T-cell (primary cell): ENCODE measurements at regions not wholly inside any gene's neighbourhood (a gene's known extent, or its start where the extent isn't known, plus 50 kb on each side); places are given as distances from the start of the nearest gene placed in this dataset.

Source experiments
- ATAC-seq, 4 experiments: fragments of 200-7000 bp in 3 of 4; fragments of 150-1000 bp in 1 of 4; cut with Tn5 transposase; replicated peaks in 1 of 4; 1 replicate in 3 of 4; 2 replicates in 1 of 4; pipeline ENCODE4 v1.10.0; 2021; ENCODE audit warnings: moderate library complexity in 3 of 4, mild to moderate bottlenecking in 2 of 4, moderate number of reproducible peaks in 1 of 4
- CTCF ChIA-PET, 2 donors: fragments of 300-600 bp; sonication (Branson Sonifier 250); formaldehyde crosslinking; loops; one replicate each; lab custom pipeline; 2022; ENCODE audit warnings: antibody characterized with exemption in 2 of 2; lab: Charles Lee
- POLR2A ChIA-PET, 2 donors: fragments of 300-600 bp; sonication (Branson Sonifier 250); formaldehyde crosslinking; loops; one replicate each; lab custom pipeline; 2022; ENCODE audit warnings: antibody characterized with exemption in 2 of 2; lab: Charles Lee
- DNase-seq, 35 experiments: peaks; one replicate each; pipeline versions ENCODE4 v3.0.0 to v3.0.0-alpha.2; 2013 to 2023
- H3K27ac ChIP-seq: one replicate; pipeline ENCODE4 v1.5.1; 2013; ENCODE audit warnings: low read length
- H3K27me3 ChIP-seq, 2 experiments: replicated peaks in 1 of 2; 1 replicate in 1 of 2; 2 replicates in 1 of 2; pipeline versions ENCODE4 v1.6.1 to v1.7.0; 2013; ENCODE audit warnings: low read length in 1 of 2, mixed read lengths in 1 of 2; ENCODE audit not compliant: control insufficient read depth in 2 of 2, insufficient read depth in 2 of 2; ENCODE audit errors: extremely low read depth in 1 of 2
- H3K36me3 ChIP-seq, 2 donors: 1 replicate in 1 of 2; 2 replicates in 1 of 2; pipeline versions ENCODE4 v1.6.1 to v1.7.0; 2013; ENCODE audit warnings: low read length in 1 of 2; ENCODE audit not compliant: control insufficient read depth in 2 of 2, insufficient read depth in 1 of 2; ENCODE audit errors: extremely low read depth in 1 of 2
- H3K4me1 ChIP-seq, 2 experiments: 1 replicate in 1 of 2; 2 replicates in 1 of 2; pipeline versions ENCODE4 v1.6.1 to v1.7.0; 2013; ENCODE audit warnings: low read length in 2 of 2, mixed read lengths in 1 of 2; ENCODE audit not compliant: insufficient read depth in 2 of 2, control insufficient read depth in 1 of 2; ENCODE audit errors: extremely low read depth in 1 of 2
- H3K4me3 ChIP-seq, 2 donors: 1 replicate in 1 of 2; 2 replicates in 1 of 2; pipeline versions ENCODE4 v1.5.1 to v1.7.0; 2013; ENCODE audit warnings: mild to moderate bottlenecking in 2 of 2, low read length in 1 of 2, moderate library complexity in 1 of 2; ENCODE audit not compliant: control insufficient read depth in 1 of 2; ENCODE audit errors: extremely low read depth in 1 of 2
- H3K9me3 ChIP-seq: 2 replicates; pipeline ENCODE4 v1.7.0; 2013
- H3K27ac Mint-ChIP-seq, 2 donors: one replicate each; pipeline ENCODE4 v1.8.0; 2020 to 2021; ENCODE audit warnings: mild to moderate bottlenecking in 2 of 2, mixed read lengths in 2 of 2
- H3K27me3 Mint-ChIP-seq, 2 donors: one replicate each; pipeline ENCODE4 v1.8.0; 2021 to 2022; ENCODE audit warnings: mixed read lengths in 2 of 2
- H3K36me3 Mint-ChIP-seq: one replicate; pipeline ENCODE4 v1.8.0; 2021; ENCODE audit warnings: mixed read lengths
- H3K4me1 Mint-ChIP-seq, 3 donors: one replicate each; pipeline ENCODE4 v1.8.0; 2020 to 2022; ENCODE audit warnings: mixed read lengths in 3 of 3, mild to moderate bottlenecking in 1 of 3
- H3K4me3 Mint-ChIP-seq, 3 donors: one replicate each; pipeline ENCODE4 v1.8.0; 2020 to 2022; ENCODE audit warnings: mild to moderate bottlenecking in 3 of 3, mixed read lengths in 3 of 3, moderate library complexity in 3 of 3
- H3K9me3 Mint-ChIP-seq, 3 donors: one replicate each; pipeline ENCODE4 v1.8.0; 2020 to 2022; ENCODE audit warnings: mixed read lengths in 3 of 3
- WGBS: methylation state at CpG from one replicate; pipeline ENCODE4 v1.1.5; 2013; ENCODE audit warnings: missing lambda C conversion rate; ENCODE audit not compliant: insufficient coverage; 5-methylcytosine and 5-hydroxymethylcytosine counted together

DNA sequence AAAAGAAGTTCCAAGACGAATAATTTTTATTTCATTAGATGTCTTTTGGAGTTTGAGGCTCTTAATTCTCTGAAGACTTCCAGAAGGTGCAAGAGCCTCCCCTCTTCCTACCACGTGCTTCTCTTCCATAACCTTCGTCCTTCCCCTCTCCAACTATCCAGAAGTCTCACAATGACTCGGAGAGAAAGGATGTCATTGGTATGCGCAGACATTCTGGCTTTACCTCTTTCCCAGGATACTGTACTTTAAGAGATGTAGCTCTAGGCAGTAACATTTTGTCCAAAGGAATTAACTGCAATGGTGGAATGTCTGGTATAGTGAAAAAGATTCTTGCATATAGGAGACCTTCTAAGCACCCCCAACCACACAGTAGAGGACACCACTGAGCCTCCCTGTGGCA, 249.0 kb upstream of the OSR1 start:
- H3K27ac ChIP-seq: no peak overlapping the region
- POLR2A ChIA-PET: no interaction called here
- Mint-ChIP-seq H3K27ac (no peak overlapping the region), H3K27me3 (peaks cover 9 to 14% of the 10 kb centered on the region in 2 donors), H3K36me3 (no peaks in the 10 kb centered on the region), H3K9me3 (peaks cover 4 to 11% (median 6%) of the 10 kb centered on the region in 3 donors), H3K4me1 (no peaks in the 10 kb centered on the region), H3K4me3 (no peak overlapping the region)
- WGBS: 45% methylated on average over 2 of the region's 5 CpGs
- ATAC-seq (no peak), DNase-seq (no peak)
- H3K9me3 ChIP-seq: no peaks in the 10 kb centered on the region
- H3K4me1 ChIP-seq: no peaks in the 10 kb centered on the region
- CTCF ChIA-PET: no interaction called here
- H3K4me3 ChIP-seq: no peak overlapping the region
- H3K36me3 ChIP-seq: no peaks in the 10 kb centered on the region
- H3K27me3 ChIP-seq: peaks cover 0 to 6% of the 10 kb centered on the region in 2 experiments

DNA sequence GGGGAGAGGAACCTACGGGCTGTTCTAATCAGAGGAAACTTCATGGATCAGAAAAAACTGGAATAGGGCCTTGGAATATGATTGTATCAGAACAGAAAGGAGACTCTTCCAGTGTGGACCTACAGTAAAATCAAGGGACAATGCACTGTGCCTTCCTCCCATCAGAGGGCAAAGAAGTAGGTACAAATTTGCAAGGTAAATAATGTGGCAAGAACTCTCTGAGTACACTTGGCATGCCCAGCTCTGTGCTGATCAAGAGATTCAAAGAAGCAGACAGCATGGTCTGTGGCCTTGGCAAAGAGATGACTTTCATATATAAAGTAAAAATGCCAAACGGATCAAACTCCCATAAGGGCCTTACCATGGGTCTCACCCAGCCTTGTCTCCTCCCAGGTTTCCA, 242.6 kb upstream of the OSR1 start:
- H3K4me1 ChIP-seq: no peaks in the 10 kb centered on the region
- H3K27ac ChIP-seq: no peak overlapping the region
- Mint-ChIP-seq H3K4me3 (no peak overlapping the region), H3K9me3 (peaks cover 4 to 11% (median 6%) of the 10 kb centered on the region in 3 donors), H3K27me3 (peaks cover 8 to 16% of the 10 kb centered on the region in 2 donors), H3K27ac (no peak overlapping the region), H3K36me3 (no peaks in the 10 kb centered on the region), H3K4me1 (no peaks in the 10 kb centered on the region)
- ChIA-PET CTCF (no interaction called here), POLR2A (no interaction called here)
- no peaks in the 10 kb centered on the region for H3K36me3 ChIP-seq
- DNase-seq: no peak
- WGBS: 73% methylated on average over 2 of the region's 2 CpGs
- no peak overlapping the region for H3K4me3 ChIP-seq
- ATAC-seq: no peak
- no peaks in the 10 kb centered on the region for H3K9me3 ChIP-seq
- peaks cover 0 to 3% of the 10 kb centered on the region in 2 experiments for H3K27me3 ChIP-seq

DNA sequence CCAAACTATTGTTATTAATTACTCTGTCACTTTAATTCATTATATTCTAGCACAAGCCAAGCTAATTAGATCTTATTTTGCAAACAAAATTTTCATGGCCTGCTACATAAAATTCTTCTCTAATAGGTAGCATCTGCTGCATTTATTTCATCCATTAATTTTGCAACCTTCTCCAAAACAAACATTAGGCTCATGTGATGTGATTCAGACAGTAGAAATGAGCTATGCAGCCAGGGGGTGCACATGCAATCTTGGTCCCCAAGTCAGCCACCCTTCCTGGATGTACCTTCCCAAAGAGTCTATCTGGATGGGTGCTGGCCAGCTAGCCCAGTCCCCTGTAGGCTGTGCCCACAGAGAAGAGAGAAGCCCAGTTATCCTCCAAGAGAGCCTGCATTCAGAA, 242.1 kb upstream of the OSR1 start:
- Mint-ChIP-seq H3K27me3 (peaks cover 8 to 16% of the 10 kb centered on the region in 2 donors), H3K9me3 (peaks cover 4 to 11% (median 6%) of the 10 kb centered on the region in 3 donors), H3K36me3 (no peaks in the 10 kb centered on the region), H3K4me3 (no peak overlapping the region), H3K27ac (no peak overlapping the region), H3K4me1 (no peaks in the 10 kb centered on the region)
- Histone ChIP-seq H3K9me3 (no peaks in the 10 kb centered on the region), H3K27ac (no peak overlapping the region), H3K4me3 (no peak overlapping the region), H3K36me3 (no peaks in the 10 kb centered on the region), H3K27me3 (peaks cover 0 to 3% of the 10 kb centered on the region in 2 experiments), H3K4me1 (no peaks in the 10 kb centered on the region)
- no peak for ATAC-seq
- CTCF ChIA-PET: no interaction called here
- DNase-seq: no peak
- POLR2A ChIA-PET: no interaction called here

DNA sequence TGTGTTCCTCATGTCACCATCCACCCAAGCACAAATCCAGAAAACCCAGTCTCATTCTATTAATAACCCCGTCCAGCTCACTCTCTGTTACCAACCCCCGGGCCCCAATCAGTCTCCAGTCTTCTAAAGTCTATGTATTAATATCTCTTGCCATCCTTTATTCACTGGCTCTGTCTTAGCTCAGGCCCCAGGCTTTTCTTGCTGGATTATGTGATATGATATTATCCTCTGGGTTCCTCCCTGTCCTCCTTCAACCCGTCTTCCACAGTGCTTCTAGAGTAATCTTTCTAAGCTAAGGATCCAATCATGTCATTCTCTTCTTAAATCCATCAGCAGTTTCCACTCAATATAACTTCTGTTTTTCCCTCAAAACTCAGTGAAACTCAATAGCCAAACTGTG, 240.5 kb upstream of the OSR1 start:
- H3K9me3 Mint-ChIP-seq: peaks cover 2 to 6% (median 4%) of the 10 kb centered on the region in 3 donors
- H3K27ac Mint-ChIP-seq: no peak overlapping the region
- H3K4me1 ChIP-seq: no peaks in the 10 kb centered on the region
- 0% methylated on average over 1 of the region's 3 CpGs for whole genome bisulfite sequencing
- H3K4me3 ChIP-seq: no peak overlapping the region
- H3K27me3 ChIP-seq: peaks cover 0 to 3% of the 10 kb centered on the region in 2 experiments
- ATAC-seq (no peak), DNase-seq (no peak)
- H3K36me3 ChIP-seq: no peaks in the 10 kb centered on the region
- ChIA-PET CTCF (interaction anchor here in 1 of 2 donors (0.6 kb wide), 1 partner anchor 170 kb away, joined by 3 read pairs; no protein-coding TSS in a partner anchor), POLR2A (interaction anchor here in 1 of 2 donors (0.7 kb wide), 1 partner anchor 717 kb away, joined by 6 read pairs; no protein-coding TSS in a partner anchor)
- H3K36me3 Mint-ChIP-seq: no peaks in the 10 kb centered on the region
- H3K9me3 ChIP-seq: no peaks in the 10 kb centered on the region
- H3K27me3 Mint-ChIP-seq: peaks cover 8 to 23% of the 10 kb centered on the region in 2 donors
- no peak overlapping the region for H3K27ac ChIP-seq
- no peak overlapping the region for H3K4me3 Mint-ChIP-seq
- no peaks in the 10 kb centered on the region for H3K4me1 Mint-ChIP-seq

DNA sequence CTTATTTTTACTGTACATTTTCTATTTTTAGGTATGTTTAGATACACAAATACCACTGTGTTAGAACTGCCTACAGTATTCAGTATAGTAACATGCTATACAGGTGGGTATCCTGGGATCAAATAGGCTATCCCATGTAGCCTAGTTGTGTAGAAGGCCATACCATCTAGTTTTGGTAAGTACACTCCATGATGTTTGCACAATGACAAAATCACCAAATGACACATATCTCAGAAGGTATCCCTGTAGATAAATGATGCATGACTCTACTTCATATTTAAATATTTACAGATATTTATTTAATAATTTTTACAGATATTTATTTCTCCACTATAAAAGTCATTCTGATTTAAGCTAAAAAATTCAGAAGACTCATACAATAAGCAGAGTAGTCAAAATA, 233.8 kb upstream of the OSR1 start:
- peaks cover 1 to 12% of the 10 kb centered on the region in 2 donors for H3K27me3 Mint-ChIP-seq
- no peaks in the 10 kb centered on the region for H3K9me3 Mint-ChIP-seq
- Histone ChIP-seq H3K9me3 (no peaks in the 10 kb centered on the region), H3K27me3 (no peaks in the 10 kb centered on the region), H3K27ac (no peak overlapping the region), H3K4me1 (no peaks in the 10 kb centered on the region), H3K4me3 (no peak overlapping the region), H3K36me3 (no peaks in the 10 kb centered on the region)
- ATAC-seq (no peak), DNase-seq (no peak)
- no peak overlapping the region for H3K27ac Mint-ChIP-seq
- H3K4me3 Mint-ChIP-seq: no peak overlapping the region
- POLR2A ChIA-PET: no interaction called here
- CTCF ChIA-PET: no interaction called here
- H3K36me3 Mint-ChIP-seq: no peaks in the 10 kb centered on the region
- H3K4me1 Mint-ChIP-seq: no peaks in the 10 kb centered on the region

DNA sequence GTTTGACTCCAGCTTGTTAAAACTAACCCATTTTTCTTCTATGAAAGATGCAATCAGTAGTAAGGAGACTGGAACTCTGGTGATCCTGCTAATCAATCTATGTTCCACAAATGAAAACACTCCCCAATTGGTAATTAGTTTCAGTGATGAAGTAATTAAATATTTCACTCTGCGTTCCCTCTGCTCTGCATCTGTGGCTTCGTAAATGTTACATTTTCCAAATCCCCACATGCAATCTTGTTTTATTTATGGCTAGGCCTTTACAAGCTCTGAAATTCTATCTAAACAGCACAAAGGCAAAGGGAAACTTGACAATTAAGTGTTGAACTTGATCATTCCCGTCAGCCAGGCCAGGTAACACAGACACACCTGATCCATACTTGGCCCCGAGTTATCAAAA, 231.4 kb upstream of the OSR1 start:
- no peaks in the 10 kb centered on the region for H3K9me3 ChIP-seq
- POLR2A ChIA-PET: interaction anchor here in 1 of 2 donors (0.5 kb wide), 1 partner anchor 964 kb away, joined by 4 read pairs; no protein-coding TSS in a partner anchor
- no peak overlapping the region for H3K4me3 ChIP-seq
- no peaks in the 10 kb centered on the region for H3K36me3 ChIP-seq
- no peaks in the 10 kb centered on the region for H3K4me1 ChIP-seq
- no peak overlapping the region for H3K27ac Mint-ChIP-seq
- ATAC-seq (no peak), DNase-seq (no peak)
- CTCF ChIA-PET: no interaction called here
- no peaks in the 10 kb centered on the region for H3K36me3 Mint-ChIP-seq
- H3K27ac ChIP-seq: no peak overlapping the region
- H3K4me3 Mint-ChIP-seq: no peak overlapping the region
- no peaks in the 10 kb centered on the region for H3K9me3 Mint-ChIP-seq
- H3K27me3 Mint-ChIP-seq: peaks cover 0 to 2% of the 10 kb centered on the region in 2 donors
- no peaks in the 10 kb centered on the region for H3K27me3 ChIP-seq
- no peaks in the 10 kb centered on the region for H3K4me1 Mint-ChIP-seq
- WGBS: 86% methylated on average over 1 of the region's 4 CpGs

DNA sequence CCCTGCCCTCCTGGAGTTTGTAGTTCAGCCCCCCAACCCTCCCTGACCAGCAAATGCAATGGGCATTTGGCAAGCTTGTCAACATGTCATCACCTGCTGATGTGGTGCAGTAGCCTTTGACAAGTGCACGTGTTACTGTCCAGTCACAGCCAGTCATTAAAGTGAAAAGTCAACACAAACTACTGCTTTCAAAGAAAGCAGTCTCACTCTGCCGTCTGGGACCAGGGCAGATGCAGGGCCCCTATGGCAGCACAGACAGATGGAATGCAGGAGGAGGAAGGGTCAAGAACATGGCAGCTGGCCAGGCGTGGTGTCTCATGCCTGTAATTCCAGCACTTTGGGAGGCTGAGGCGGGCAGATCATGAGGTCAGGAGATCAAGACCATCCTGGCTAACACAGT, 222.4 kb upstream of the OSR1 start:
- CTCF ChIA-PET: no interaction called here
- no peak for ATAC-seq
- H3K27me3 Mint-ChIP-seq: peaks cover 12 to 16% of the 10 kb centered on the region in 2 donors

More for the DNA sequence above, 222.4 kb upstream of the OSR1 start:
- Mint-ChIP-seq H3K4me1 (no peaks in the 10 kb centered on the region), H3K36me3 (no peaks in the 10 kb centered on the region), H3K27ac (no peak overlapping the region), H3K4me3 (no peak overlapping the region), H3K9me3 (peaks cover 0 to 2% (median 0%) of the 10 kb centered on the region in 3 donors)
- no peak overlapping the region for H3K4me3 ChIP-seq
- no peak for DNase-seq
- 100% methylated on average over 1 of the region's 4 CpGs for whole genome bisulfite sequencing
- no peak overlapping the region for H3K27ac ChIP-seq
- no peaks in the 10 kb centered on the region for H3K9me3 ChIP-seq
- no peaks in the 10 kb centered on the region for H3K36me3 ChIP-seq
- H3K27me3 ChIP-seq: peaks cover 0 to 9% of the 10 kb centered on the region in 2 experiments
- POLR2A ChIA-PET: no interaction called here
- no peaks in the 10 kb centered on the region for H3K4me1 ChIP-seq
